GM23248 (cell line): ENCODE measurements at regions not wholly inside any gene's neighbourhood (a gene's known extent, or its start where the extent isn't known, plus 50 kb on each side); places are given as distances from the start of the nearest gene placed in this dataset.

ENCODE experiments used
- DNase-seq: peaks from one replicate; pipeline ENCODE4 v3.0.0-alpha.2; 2015
- H2AFZ ChIP-seq: fragments of 200-600 bp; sonication (generic); 2 replicates; pipeline ENCODE4 v1.6.1; 2016; ENCODE audit warnings: antibody characterized with exemption
- H3F3A ChIP-seq: fragments of 200-600 bp; sonication (generic); 2 replicates; pipeline ENCODE4 v1.6.1; 2016; ENCODE audit warnings: mild to moderate bottlenecking, antibody characterized with exemption, mixed run types; ENCODE audit not compliant: insufficient read depth
- H3K27ac ChIP-seq: fragments of 200-600 bp; sonication (generic); 2 replicates; pipeline ENCODE4 v1.5.1; 2016; ENCODE audit warnings: mild to moderate bottlenecking
- H3K27me3 ChIP-seq: fragments of 200-600 bp; sonication (generic); replicated peaks from 2 replicates; pipeline ENCODE4 v1.6.1; 2016; ENCODE audit warnings: mild to moderate bottlenecking; ENCODE audit not compliant: insufficient read depth
- H3K36me3 ChIP-seq: fragments of 200-600 bp; sonication (generic); 2 replicates; pipeline ENCODE4 v1.6.1; 2016; ENCODE audit warnings: low read depth, mild to moderate bottlenecking
- H3K4me1 ChIP-seq: fragments of 200-600 bp; sonication (generic); 2 replicates; pipeline ENCODE4 v1.6.1; 2016; ENCODE audit warnings: mild to moderate bottlenecking; ENCODE audit not compliant: insufficient read depth
- H3K4me2 ChIP-seq: fragments of 200-600 bp; sonication (generic); one replicate; pipeline ENCODE4 v1.6.1; 2016; ENCODE audit warnings: mild to moderate bottlenecking; ENCODE audit not compliant: unreplicated experiment
- H3K4me3 ChIP-seq: fragments of 200-600 bp; sonication (generic); 2 replicates; pipeline ENCODE4 v1.5.1; 2016; ENCODE audit warnings: mild to moderate bottlenecking
- H3K79me2 ChIP-seq: fragments of 200-600 bp; sonication (generic); 2 replicates; pipeline ENCODE4 v1.6.1; 2016; ENCODE audit warnings: mild to moderate bottlenecking; ENCODE audit not compliant: insufficient read depth
- H3K9ac ChIP-seq: fragments of 200-600 bp; sonication (generic); 2 replicates; pipeline ENCODE4 v1.6.1; 2016; ENCODE audit warnings: mild to moderate bottlenecking
- H3K9me2 ChIP-seq: fragments of 200-600 bp; sonication (generic); 2 replicates; pipeline ENCODE4 v1.6.1; 2016; ENCODE audit warnings: mixed run types, mild to moderate bottlenecking, moderate library complexity; ENCODE audit not compliant: insufficient read depth
- H3K9me3 ChIP-seq: fragments of 200-600 bp; sonication (generic); one replicate; pipeline ENCODE4 v1.6.1; 2017; ENCODE audit warnings: low read depth
- H4K20me1 ChIP-seq: fragments of 200-600 bp; sonication (generic); 2 replicates; pipeline ENCODE4 v1.6.0; 2016; ENCODE audit not compliant: insufficient read depth
- EZH2 ChIP-seq: fragments of 200-600 bp; sonication (generic); IDR thresholded peaks from 2 replicates; pipeline ENCODE4 v1.6.1; 2018; ENCODE audit warnings: antibody characterized with exemption, mild to moderate bottlenecking; ENCODE audit not compliant: insufficient read depth, poor library complexity, severe bottlenecking
- EZH2phosphoT487 ChIP-seq: fragments of 200-600 bp; sonication (generic); IDR thresholded peaks from 2 replicates; pipeline ENCODE4 v1.6.1; 2018; ENCODE audit warnings: antibody characterized with exemption, moderate library complexity, mild to moderate bottlenecking, low read depth; ENCODE audit not compliant: insufficient read depth
- WGBS, 2 experiments: methylation state at CpG; one replicate each; pipeline ENCODE4 v1.1.6; 2015 to 2017; ENCODE audit warnings: low lambda C conversion rate in 2 of 2, low coverage in 1 of 2; ENCODE audit errors: missing lambda C conversion rate in 2 of 2; 5-methylcytosine and 5-hydroxymethylcytosine counted together
- in situ Hi-C: fragments of 300-500 bp; cut with MboI; formaldehyde crosslinking; loops from 2 replicates; pipeline ENCODE4 v1.15.0; 2020

DNA sequence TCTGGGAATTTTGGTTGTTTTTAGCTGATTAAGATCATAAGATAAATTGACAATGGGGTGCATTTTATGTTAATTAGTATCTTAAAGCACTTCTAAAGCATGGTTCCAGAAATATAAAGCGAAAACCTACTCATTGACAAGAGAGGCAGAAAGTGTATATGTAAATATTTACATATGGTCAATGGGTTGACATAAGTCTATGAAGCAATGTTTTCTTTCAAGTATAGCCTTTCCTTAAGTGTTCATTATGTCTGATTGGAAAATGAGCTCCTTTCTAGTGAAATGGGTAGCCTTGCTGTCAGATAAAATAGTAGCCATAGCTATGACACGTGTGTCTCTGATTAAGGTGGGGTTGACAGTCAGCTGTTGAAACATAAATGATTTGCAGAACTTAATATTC lies 365.2 kb upstream of the AGTR1 start:
- Histone ChIP-seq H3K4me3 (no peak overlapping the region), H3K27ac (no peak overlapping the region), H3K79me2 (no peaks in the 10 kb centered on the region), H4K20me1 (no peaks in the 10 kb centered on the region), H3K4me2 (no peak overlapping the region), H3K9ac (no peak overlapping the region), H3K27me3 (no peaks in the 10 kb centered on the region), H2AFZ (no peak overlapping the region), H3F3A (0 out of 2 replicates have a peak, but pooled peaks cover 3% of the 10 kb centered on the region), H3K9me2 (no peaks in the 10 kb centered on the region), H3K4me1 (0 out of 2 replicates have a peak, but pooled peaks cover 10% of the 10 kb centered on the region), H3K36me3 (no peaks in the 10 kb centered on the region), H3K9me3 (no peaks in the 10 kb centered on the region)
- in situ Hi-C loops: no loop called here
- DNase-seq: no peak
- no peak for TF ChIP-seq EZH2
- no peak for TF ChIP-seq EZH2phosphoT487
- WGBS, 2 experiments: 90 to 96% methylated on average over 2 of the region's 2 CpGs

DNA sequence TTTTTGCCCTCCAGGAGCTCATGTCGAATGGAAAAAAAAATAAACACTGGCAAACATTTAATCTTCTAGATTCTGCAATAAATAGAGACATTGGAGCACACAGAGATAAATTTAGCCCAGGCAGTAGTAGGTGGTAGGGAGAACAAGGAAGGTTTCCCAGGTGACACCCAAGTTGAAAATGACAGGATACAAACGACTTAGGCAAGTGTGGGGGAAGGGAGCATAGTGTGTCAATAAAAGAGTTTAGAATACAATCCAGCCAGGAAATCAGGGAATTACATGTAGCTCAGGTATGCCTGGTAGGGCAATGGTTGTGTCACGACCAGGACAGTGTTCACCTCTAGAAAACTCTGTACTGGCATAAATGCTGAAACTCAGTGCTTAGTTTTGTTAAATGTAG lies 364.6 kb upstream of the AGTR1 start:
- no peaks in the 10 kb centered on the region for H4K20me1 ChIP-seq
- DNase-seq: no peak
- H3K9me2 ChIP-seq: no peaks in the 10 kb centered on the region
- no peaks in the 10 kb centered on the region for H3K36me3 ChIP-seq
- H3K79me2 ChIP-seq: no peaks in the 10 kb centered on the region
- TF ChIP-seq EZH2phosphoT487 (no peak), EZH2 (no peak)
- no peak overlapping the region for H2AFZ ChIP-seq
- no peak overlapping the region for H3K4me2 ChIP-seq
- 0 out of 2 replicates have a peak, but pooled peaks cover 10% of the 10 kb centered on the region for H3K4me1 ChIP-seq
- no peak overlapping the region for H3K4me3 ChIP-seq
- H3K27me3 ChIP-seq: no peaks in the 10 kb centered on the region
- H3K27ac ChIP-seq: no peak overlapping the region
- 0 out of 2 replicates have a peak, but pooled peaks cover 3% of the 10 kb centered on the region for H3F3A ChIP-seq
- no peaks in the 10 kb centered on the region for H3K9me3 ChIP-seq
- no peak overlapping the region for H3K9ac ChIP-seq
- in situ Hi-C loops: no loop called here
- WGBS, 2 experiments: 80 to 82% methylated on average over 3 of the region's 3 CpGs

DNA sequence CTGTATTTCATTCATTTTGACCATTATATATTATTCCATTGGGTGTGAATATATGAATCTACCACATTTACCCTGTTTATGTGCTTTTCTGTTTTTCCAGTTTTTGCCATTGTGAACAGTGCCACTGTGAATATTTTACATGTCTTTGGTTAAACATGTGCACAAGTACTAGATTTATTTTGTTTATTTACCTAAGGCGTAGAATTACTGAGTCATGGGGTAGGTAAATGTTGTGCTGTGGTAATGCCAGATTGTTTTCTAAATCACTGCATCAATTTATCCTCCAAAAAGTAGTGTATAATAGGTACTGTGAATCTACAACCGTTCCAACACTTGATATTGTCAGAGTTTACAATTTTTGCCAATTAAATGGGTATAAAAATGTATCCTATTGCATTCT lies 362.1 kb upstream of the AGTR1 start:
- Histone ChIP-seq H3K27me3 (no peaks in the 10 kb centered on the region), H3K9me3 (no peaks in the 10 kb centered on the region), H2AFZ (no peak overlapping the region), H3K9ac (no peak overlapping the region), H3K9me2 (no peaks in the 10 kb centered on the region), H3K4me3 (no peak overlapping the region), H3K79me2 (no peaks in the 10 kb centered on the region), H3K36me3 (no peaks in the 10 kb centered on the region), H4K20me1 (no peaks in the 10 kb centered on the region), H3F3A (no peaks in the 10 kb centered on the region), H3K4me2 (no peak overlapping the region), H3K27ac (no peak overlapping the region), H3K4me1 (no peaks in the 10 kb centered on the region)
- no peak for DNase-seq
- WGBS, 2 experiments: 88 to 89% methylated on average over 2 of the region's 2 CpGs
- in situ Hi-C loops: no loop called here
- TF ChIP-seq EZH2 (no peak), EZH2phosphoT487 (no peak)

DNA sequence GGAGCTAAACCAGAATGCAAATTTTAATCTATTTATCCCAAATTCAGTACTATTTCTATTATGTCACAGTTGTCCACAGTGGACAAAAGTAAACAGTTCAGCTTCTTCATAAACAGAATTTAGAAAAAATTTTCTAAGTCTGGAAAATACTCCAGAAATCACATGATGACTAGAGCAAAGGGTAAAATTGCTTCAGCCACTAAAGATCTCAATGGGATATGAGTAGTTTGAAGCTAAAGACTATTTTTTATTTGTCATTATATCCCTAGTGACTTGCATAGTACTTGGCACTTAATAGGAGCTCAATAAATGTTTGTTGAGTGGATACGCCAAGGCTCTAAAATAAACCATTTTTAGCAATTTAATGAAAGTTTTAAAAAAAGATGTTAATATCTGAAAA lies 354.3 kb upstream of the AGTR1 start:
- H3K79me2 ChIP-seq: no peaks in the 10 kb centered on the region
- WGBS, 2 experiments: 93 to 100% methylated on average over 1 of the region's 1 CpG
- H3K4me3 ChIP-seq: no peak overlapping the region
- no peaks in the 10 kb centered on the region for H3K9me3 ChIP-seq
- H3K27ac ChIP-seq: no peak overlapping the region
- H3K27me3 ChIP-seq: no peaks in the 10 kb centered on the region
- H3K4me1 ChIP-seq: no peaks in the 10 kb centered on the region
- H3F3A ChIP-seq: no peaks in the 10 kb centered on the region
- no peak overlapping the region for H3K9ac ChIP-seq
- TF ChIP-seq EZH2 (no peak), EZH2phosphoT487 (no peak)
- no peaks in the 10 kb centered on the region for H3K36me3 ChIP-seq
- no peaks in the 10 kb centered on the region for H3K9me2 ChIP-seq
- no peaks in the 10 kb centered on the region for H4K20me1 ChIP-seq
- no peak overlapping the region for H3K4me2 ChIP-seq
- in situ Hi-C loops: no loop called here
- no peak for DNase-seq
- H2AFZ ChIP-seq: no peak overlapping the region

DNA sequence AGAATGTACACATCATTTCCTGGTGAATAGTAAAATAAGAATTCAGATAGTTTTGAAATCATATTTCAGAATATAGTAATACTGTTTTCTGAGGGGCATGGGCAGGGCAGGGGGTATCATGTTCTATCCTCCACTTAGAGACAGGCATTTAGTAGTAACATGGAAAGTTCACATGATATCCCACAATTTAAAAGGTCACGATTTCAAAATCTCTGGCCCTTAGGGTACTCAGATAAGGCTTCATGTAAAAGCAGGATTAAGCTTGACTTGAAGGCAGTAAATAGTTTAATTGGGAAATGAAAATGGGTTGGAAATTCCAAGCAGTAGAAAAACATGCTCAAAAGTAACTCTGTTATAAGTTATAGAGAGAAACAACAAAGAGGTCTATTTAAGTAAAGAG lies 353.2 kb upstream of the AGTR1 start:
- no peak overlapping the region for H3K9ac ChIP-seq
- DNase-seq: no peak
- no peaks in the 10 kb centered on the region for H4K20me1 ChIP-seq
- no peaks in the 10 kb centered on the region for H3F3A ChIP-seq
- no peaks in the 10 kb centered on the region for H3K4me1 ChIP-seq
- H3K79me2 ChIP-seq: no peaks in the 10 kb centered on the region
- H2AFZ ChIP-seq: 0 out of 2 replicates have a peak overlapping the region, but pooled peaks have one; percentile 20
- H3K9me2 ChIP-seq: no peaks in the 10 kb centered on the region
- H3K9me3 ChIP-seq: no peaks in the 10 kb centered on the region
- in situ Hi-C loops: no loop called here
- no peak overlapping the region for H3K27ac ChIP-seq
- TF ChIP-seq EZH2 (no peak), EZH2phosphoT487 (no peak)
- H3K4me2 ChIP-seq: no peak overlapping the region
- H3K4me3 ChIP-seq: no peak overlapping the region
- H3K27me3 ChIP-seq: no peaks in the 10 kb centered on the region
- no peaks in the 10 kb centered on the region for H3K36me3 ChIP-seq
- WGBS, 2 experiments: 33 to 41% methylated on average over 1 of the region's 1 CpG
